Endodermal cell (in vitro differentiated cells): ENCODE measurements at regions not wholly inside any gene's neighbourhood (a gene's known extent, or its start where the extent isn't known, plus 50 kb on each side); places are given as distances from the start of the nearest gene placed in this dataset.

Source experiments
- DNase-seq: peaks from one replicate; pipeline ENCODE4 v3.0.0-alpha.2; 2017
- H3K27ac ChIP-seq: 2 replicates; pipeline ENCODE4 v1.5.1; 2013; ENCODE audit warnings: mild to moderate bottlenecking, low read depth, low read length, moderate library complexity
- H3K27me3 ChIP-seq: 2 replicates; pipeline ENCODE4 v1.6.1; 2013; ENCODE audit warnings: mild to moderate bottlenecking, low read length, moderate library complexity; ENCODE audit not compliant: insufficient read depth, control insufficient read depth, poor library complexity, severe bottlenecking
- H3K36me3 ChIP-seq: 2 replicates; pipeline ENCODE4 v1.7.0; 2013; ENCODE audit warnings: mild to moderate bottlenecking, low read length, moderate library complexity; ENCODE audit not compliant: control insufficient read depth, insufficient read depth
- H3K4me1 ChIP-seq: one replicate; pipeline ENCODE4 v1.7.0; 2013; ENCODE audit warnings: low read length; ENCODE audit not compliant: control insufficient read depth, insufficient read depth
- H3K4me3 ChIP-seq: 2 replicates; pipeline ENCODE4 v1.5.1; 2013; ENCODE audit warnings: mild to moderate bottlenecking, low read length, moderate library complexity
- H3K9ac ChIP-seq: 2 replicates; pipeline ENCODE4 v1.6.1; 2013; ENCODE audit warnings: mild to moderate bottlenecking, low read length, moderate library complexity; ENCODE audit not compliant: poor library complexity, severe bottlenecking; ENCODE audit errors: extremely low read depth
- H3K9me3 ChIP-seq: 2 replicates; pipeline ENCODE4 v1.6.1; 2013; ENCODE audit warnings: mild to moderate bottlenecking, low read length, moderate library complexity; ENCODE audit not compliant: control insufficient read depth
- H3K27ac Mint-ChIP-seq: 2 replicates; pipeline ENCODE4 v1.8.0; 2020; ENCODE audit warnings: mixed read lengths
- H3K27me3 Mint-ChIP-seq: 2 replicates; pipeline ENCODE4 v1.8.0; 2021; ENCODE audit warnings: mild to moderate bottlenecking, mixed read lengths; ENCODE audit not compliant: insufficient read depth
- H3K36me3 Mint-ChIP-seq: 2 replicates; pipeline ENCODE4 v1.8.0; 2020; ENCODE audit warnings: low read depth, mixed read lengths
- H3K4me1 Mint-ChIP-seq: 2 replicates; pipeline ENCODE4 v1.8.0; 2020; ENCODE audit warnings: mixed read lengths
- H3K4me3 Mint-ChIP-seq: 2 replicates; pipeline ENCODE4 v1.8.0; 2020; ENCODE audit warnings: mild to moderate bottlenecking, moderate library complexity, mixed read lengths
- H3K9me3 Mint-ChIP-seq: 2 replicates; pipeline ENCODE4 v1.8.0; 2020; ENCODE audit warnings: mild to moderate bottlenecking, mixed read lengths
- CTCF ChIP-seq: fragments of 200-600 bp; sonication (generic); conservative IDR thresholded peaks from 2 replicates; pipeline ENCODE4 v1.5.0; 2021; ENCODE audit warnings: antibody characterized with exemption, mild to moderate bottlenecking
- WGBS, 2 experiments: methylation state at CpG; one replicate each; pipeline versions ENCODE4 v1.1.5 to v1.1.7; 2013; ENCODE audit warnings: missing lambda C conversion rate in 2 of 2, mixed read lengths in 1 of 2; ENCODE audit not compliant: insufficient coverage in 1 of 2, insufficient read length in 1 of 2; 5-methylcytosine and 5-hydroxymethylcytosine counted together

DNA sequence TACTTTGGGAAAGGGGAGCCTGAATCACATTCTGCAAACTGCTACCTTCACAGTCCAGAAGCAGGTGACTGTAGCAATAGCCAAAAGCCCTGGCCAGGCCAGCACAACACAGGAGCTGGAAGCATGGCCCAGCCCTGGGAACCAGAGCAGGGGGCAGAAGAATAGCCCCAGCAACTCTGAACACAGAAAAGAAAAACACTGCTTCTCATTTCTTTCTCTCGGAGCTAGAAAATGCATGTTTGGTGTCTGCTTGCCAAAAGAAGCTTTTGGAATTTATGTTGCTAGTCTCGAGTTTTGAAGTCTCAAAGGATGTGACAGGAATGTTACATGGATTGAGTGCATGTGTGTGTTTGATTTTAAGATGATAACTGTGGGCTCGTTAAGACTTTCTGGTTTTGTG lies 79.8 kb upstream of the SCAF8 start:
- Mint-ChIP-seq H3K27ac (peak overlapping the region; percentile 26), H3K27me3 (no peaks in the 10 kb centered on the region), H3K4me3 (no peak overlapping the region), H3K4me1 (peaks cover 26% of the 10 kb centered on the region), H3K36me3 (no peaks in the 10 kb centered on the region), H3K9me3 (peaks cover 3% of the 10 kb centered on the region)
- peak; percentile 52 for DNase-seq
- Histone ChIP-seq H3K4me3 (no peak overlapping the region), H3K27me3 (no peaks in the 10 kb centered on the region), H3K36me3 (no peaks in the 10 kb centered on the region), H3K9ac (no peak overlapping the region), H3K4me1 (peaks cover 3% of the 10 kb centered on the region), H3K9me3 (peaks cover 18% of the 10 kb centered on the region), H3K27ac (no peak overlapping the region)
- WGBS, 2 experiments = 83 to 88% methylated on average over 1 to 3 of the region's 3 CpGs
- TF ChIP-seq CTCF = no peak

- Mint-ChIP-seq H3K9me3 (peaks cover 3% of the 10 kb centered on the region), H3K4me1 (peaks cover 26% of the 10 kb centered on the region), H3K27ac (peak overlapping the region; percentile 26), H3K27me3 (no peaks in the 10 kb centered on the region), H3K36me3 (no peaks in the 10 kb centered on the region), H3K4me3 (no peak overlapping the region)
- H3K9me3 ChIP-seq = peaks cover 18% of the 10 kb centered on the region
- H3K27me3 ChIP-seq = no peaks in the 10 kb centered on the region
- no peak for TF ChIP-seq CTCF
- H3K4me3 ChIP-seq = no peak overlapping the region
- WGBS, 2 experiments = 86 to 100% methylated on average over 3 to 4 of the region's 4 CpGs
- H3K9ac ChIP-seq = no peak overlapping the region
- H3K27ac ChIP-seq = no peak overlapping the region
- DNase-seq = no peak
- no peaks in the 10 kb centered on the region for H3K36me3 ChIP-seq
- H3K4me1 ChIP-seq = peaks cover 3% of the 10 kb centered on the region
These were observed 79.4 kb upstream of the SCAF8 start for GRCh38 chr6:154653853-154654252.

DNA sequence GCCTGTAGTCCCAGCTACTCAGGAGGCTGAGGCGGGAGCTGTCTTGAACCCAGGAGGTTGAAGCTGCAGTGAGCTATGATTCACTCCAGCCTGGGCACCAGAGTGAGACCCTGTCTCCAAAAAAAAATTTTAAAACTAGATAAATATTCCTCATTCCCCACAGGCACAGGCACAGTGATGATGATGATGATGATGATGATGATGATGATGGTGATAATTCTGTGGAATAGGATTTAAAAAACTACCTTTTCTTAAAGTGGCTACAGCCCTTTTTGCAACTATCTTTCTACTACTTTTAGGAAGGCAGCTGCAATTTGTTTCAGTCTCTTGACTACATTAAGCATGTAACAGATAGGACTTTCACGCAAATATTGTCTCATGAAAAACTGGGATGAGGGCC lies 76.6 kb upstream of the SCAF8 start:
- no peak for DNase-seq
- Histone ChIP-seq H3K27me3 (no peaks in the 10 kb centered on the region), H3K36me3 (no peaks in the 10 kb centered on the region), H3K4me1 (peaks cover 3% of the 10 kb centered on the region), H3K4me3 (no peak overlapping the region), H3K27ac (no peak overlapping the region), H3K9ac (no peak overlapping the region), H3K9me3 (peaks cover 14% of the 10 kb centered on the region)
- Mint-ChIP-seq H3K4me3 (no peak overlapping the region), H3K27ac (no peak overlapping the region), H3K27me3 (no peaks in the 10 kb centered on the region), H3K36me3 (no peaks in the 10 kb centered on the region), H3K4me1 (peaks cover 26% of the 10 kb centered on the region), H3K9me3 (peaks cover 3% of the 10 kb centered on the region)
- WGBS, 2 experiments = 90 to 93% methylated on average over 2 of the region's 2 CpGs
- TF ChIP-seq CTCF = no peak
